ENCODE measurements at regions not wholly inside any gene's neighbourhood (a gene's known extent, or its start where the extent isn't known, plus 50 kb on each side); places are given as distances from the start of the nearest gene placed in this dataset.

GRCh38 chr21:36535618-36536241 lies 55.8 kb upstream of the CLDN14 start:
- no peaks in the 10 kb centered on the region for H3K79me2 ChIP-seq
- no peaks in the 10 kb centered on the region for H3K4me1 ChIP-seq (ENCODE audit: insufficient read depth)
- no peak overlapping the region for H3K4me2 ChIP-seq
- no peaks in the 10 kb centered on the region for H3K36me3 ChIP-seq (replicated peaks; ENCODE audit: insufficient read depth, low read depth)
- no peaks in the 10 kb centered on the region for H4K20me1 ChIP-seq (ENCODE audit: insufficient read depth, poor library complexity, severe bottlenecking)
- TF ChIP-seq EZH2 (IDR thresholded peaks at IDR 0.05; ENCODE audit: borderline replicate concordance), result no peak
- TF ChIP-seq EZH2phosphoT487 (IDR thresholded peaks at IDR 0.05; ENCODE audit: low read depth, severe bottlenecking, unreplicated experiment), result no peak
- no peak for TF ChIP-seq CTCF (IDR thresholded peaks at IDR 0.05; ENCODE audit: poor library complexity)
- H2AFZ ChIP-seq, result no peak overlapping the region
- 51% methylated on average over 6 of the region's 6 CpGs for WGBS (ENCODE audit: low lambda C conversion rate, missing lambda C conversion rate)
- H3K27ac ChIP-seq, result no peak overlapping the region
- no peak for DNase-seq (ENCODE audit: low spot score)
- no peak overlapping the region for H3K4me3 ChIP-seq
- H3K27me3 ChIP-seq, result peaks cover 3% of the 10 kb centered on the region
- no peaks in the 10 kb centered on the region for H3K9me3 ChIP-seq (ENCODE audit: low read depth)
- H3K9me2 ChIP-seq (replicated peaks; ENCODE audit: insufficient read depth), result no peaks in the 10 kb centered on the region

- Histone ChIP-seq H3K4me3 (no peak overlapping the region), H3K27me3 (peaks cover 33% of the 10 kb centered on the region), H3K9me2 (replicated peaks; ENCODE audit: insufficient read depth) (no peaks in the 10 kb centered on the region), H3K4me2 (no peak overlapping the region), H3K4me1 (ENCODE audit: insufficient read depth) (no peaks in the 10 kb centered on the region), H3K27ac (no peak overlapping the region), H2AFZ (no peak overlapping the region), H3K9me3 (ENCODE audit: low read depth) (no peaks in the 10 kb centered on the region), H3K79me2 (no peaks in the 10 kb centered on the region), H3K36me3 (replicated peaks; ENCODE audit: insufficient read depth, low read depth) (no peaks in the 10 kb centered on the region), H4K20me1 (ENCODE audit: insufficient read depth, poor library complexity, severe bottlenecking) (no peaks in the 10 kb centered on the region)
- 92% methylated on average over 11 of the region's 11 CpGs for WGBS (ENCODE audit: low lambda C conversion rate, missing lambda C conversion rate)
- DNase-seq (ENCODE audit: low spot score), result no peak
- TF ChIP-seq EZH2 (IDR thresholded peaks at IDR 0.05; ENCODE audit: borderline replicate concordance) (no peak), EZH2phosphoT487 (IDR thresholded peaks at IDR 0.05; ENCODE audit: low read depth, severe bottlenecking, unreplicated experiment) (no peak), CTCF (IDR thresholded peaks at IDR 0.05; ENCODE audit: poor library complexity) (no peak)
These were observed 58.8 kb upstream of the CLDN14 start for GRCh38 chr21:36538761-36539160.

GRCh38 chr21:36539434-36540150 lies 59.7 kb upstream of the CLDN14 start:
- 91% methylated on average over 6 of the region's 6 CpGs for WGBS (ENCODE audit: low lambda C conversion rate, missing lambda C conversion rate)
- H2AFZ ChIP-seq, result no peak overlapping the region
- H3K4me2 ChIP-seq, result no peak overlapping the region
- H3K9me3 ChIP-seq (ENCODE audit: low read depth), result no peaks in the 10 kb centered on the region
- no peak overlapping the region for H3K27ac ChIP-seq
- no peaks in the 10 kb centered on the region for H3K9me2 ChIP-seq (replicated peaks; ENCODE audit: insufficient read depth)
- H3K4me3 ChIP-seq, result no peak overlapping the region
- TF ChIP-seq CTCF (IDR thresholded peaks at IDR 0.05; ENCODE audit: poor library complexity) (no peak), EZH2 (IDR thresholded peaks at IDR 0.05; ENCODE audit: borderline replicate concordance) (no peak), EZH2phosphoT487 (IDR thresholded peaks at IDR 0.05; ENCODE audit: low read depth, severe bottlenecking, unreplicated experiment) (no peak)
- H3K27me3 ChIP-seq, result peaks cover 41% of the 10 kb centered on the region
- no peak for DNase-seq (ENCODE audit: low spot score)
- no peaks in the 10 kb centered on the region for H3K36me3 ChIP-seq (replicated peaks; ENCODE audit: insufficient read depth, low read depth)
- no peaks in the 10 kb centered on the region for H4K20me1 ChIP-seq (ENCODE audit: insufficient read depth, poor library complexity, severe bottlenecking)
- H3K4me1 ChIP-seq (ENCODE audit: insufficient read depth), result no peaks in the 10 kb centered on the region
- no peaks in the 10 kb centered on the region for H3K79me2 ChIP-seq
